GM18861 (cell line): ENCODE measurements at regions not wholly inside any gene's neighbourhood (a gene's known extent, or its start where the extent isn't known, plus 50 kb on each side); places are given as distances from the start of the nearest gene placed in this dataset.
"Not testable (repeated sequence)": the region's sequence is repeated elsewhere in the genome, so short reads cannot be mapped to it uniquely, and the experiment has no call there.

Experiments used
- ATAC-seq: cut with Tn5 transposase; IDR thresholded peaks from one replicate; pipeline ENCODE4 v1.9.1; 2021; ENCODE audit not compliant: unreplicated experiment

- ATAC-seq: no peak
Measured at GRCh38 chr3:145628211-145628610, 532.8 kb downstream of the PLOD2 start.

GRCh38 chr3:145637105-145637504 is 523.9 kb downstream of the PLOD2 start:
- ATAC-seq: no peak

- ATAC-seq: no peak
Measured at GRCh38 chr3:145639003-145639606, 521.9 kb downstream of the PLOD2 start.

- ATAC-seq: no peak
Measured at GRCh38 chr3:145639875-145640274, 521.1 kb downstream of the PLOD2 start.

GRCh38 chr3:145648396-145648795 is 512.6 kb downstream of the PLOD2 start:
- ATAC-seq: no peak

- ATAC-seq: no peak
Measured at GRCh38 chr3:145649368-145649887, 511.6 kb downstream of the PLOD2 start.

- no peak for ATAC-seq
Measured at GRCh38 chr3:145650170-145650569, 510.8 kb downstream of the PLOD2 start.

- ATAC-seq: no peak
Measured at GRCh38 chr3:145671121-145671520, 489.9 kb downstream of the PLOD2 start.

- no peak for ATAC-seq
Measured at GRCh38 chr3:145673838-145674237, 487.1 kb downstream of the PLOD2 start.

GRCh38 chr3:145678401-145678800 is 482.6 kb downstream of the PLOD2 start:
- no peak for ATAC-seq

GRCh38 chr3:145681181-145681580 is 479.8 kb downstream of the PLOD2 start:
- no peak for ATAC-seq

- not testable (repeated sequence) for ATAC-seq
Measured at GRCh38 chr3:145687978-145688377, 473.0 kb downstream of the PLOD2 start.

GRCh38 chr3:145692751-145693150 is 468.2 kb downstream of the PLOD2 start:
- ATAC-seq: no peak

GRCh38 chr3:145696011-145696410 is 465.0 kb downstream of the PLOD2 start:
- no peak for ATAC-seq

- ATAC-seq: no peak
Measured at GRCh38 chr3:145698250-145698649, 462.7 kb downstream of the PLOD2 start.

GRCh38 chr3:145698749-145699148 is 462.2 kb downstream of the PLOD2 start:
- ATAC-seq: no peak

- no peak for ATAC-seq
Measured at GRCh38 chr3:145704020-145704419, 457.0 kb downstream of the PLOD2 start.

- not testable (repeated sequence) for ATAC-seq
Measured at GRCh38 chr3:145709779-145710178, 451.2 kb downstream of the PLOD2 start.

GRCh38 chr3:145716519-145716918 is 444.5 kb downstream of the PLOD2 start:
- ATAC-seq: no peak

GRCh38 chr3:145719114-145719513 is 441.9 kb downstream of the PLOD2 start:
- no peak for ATAC-seq

- ATAC-seq: no peak
Measured at GRCh38 chr3:145721273-145721805, 439.6 kb downstream of the PLOD2 start.

GRCh38 chr3:145721815-145722214 is 439.2 kb downstream of the PLOD2 start:
- no peak for ATAC-seq

- ATAC-seq: no peak
Measured at GRCh38 chr3:145727476-145727875, 433.5 kb downstream of the PLOD2 start.
